GM23248 (cell line): ENCODE measurements at regions not wholly inside any gene's neighbourhood (a gene's known extent, or its start where the extent isn't known, plus 50 kb on each side); places are given as distances from the start of the nearest gene placed in this dataset.

ENCODE experiments used
- DNase-seq: peaks from one replicate; pipeline ENCODE4 v3.0.0-alpha.2; 2015
- H2AFZ ChIP-seq: fragments of 200-600 bp; sonication (generic); 2 replicates; pipeline ENCODE4 v1.6.1; 2016; ENCODE audit warnings: antibody characterized with exemption
- H3F3A ChIP-seq: fragments of 200-600 bp; sonication (generic); 2 replicates; pipeline ENCODE4 v1.6.1; 2016; ENCODE audit warnings: mild to moderate bottlenecking, antibody characterized with exemption, mixed run types; ENCODE audit not compliant: insufficient read depth
- H3K27ac ChIP-seq: fragments of 200-600 bp; sonication (generic); 2 replicates; pipeline ENCODE4 v1.5.1; 2016; ENCODE audit warnings: mild to moderate bottlenecking
- H3K27me3 ChIP-seq: fragments of 200-600 bp; sonication (generic); replicated peaks from 2 replicates; pipeline ENCODE4 v1.6.1; 2016; ENCODE audit warnings: mild to moderate bottlenecking; ENCODE audit not compliant: insufficient read depth
- H3K36me3 ChIP-seq: fragments of 200-600 bp; sonication (generic); 2 replicates; pipeline ENCODE4 v1.6.1; 2016; ENCODE audit warnings: low read depth, mild to moderate bottlenecking
- H3K4me1 ChIP-seq: fragments of 200-600 bp; sonication (generic); 2 replicates; pipeline ENCODE4 v1.6.1; 2016; ENCODE audit warnings: mild to moderate bottlenecking; ENCODE audit not compliant: insufficient read depth
- H3K4me2 ChIP-seq: fragments of 200-600 bp; sonication (generic); one replicate; pipeline ENCODE4 v1.6.1; 2016; ENCODE audit warnings: mild to moderate bottlenecking; ENCODE audit not compliant: unreplicated experiment
- H3K4me3 ChIP-seq: fragments of 200-600 bp; sonication (generic); 2 replicates; pipeline ENCODE4 v1.5.1; 2016; ENCODE audit warnings: mild to moderate bottlenecking
- H3K79me2 ChIP-seq: fragments of 200-600 bp; sonication (generic); 2 replicates; pipeline ENCODE4 v1.6.1; 2016; ENCODE audit warnings: mild to moderate bottlenecking; ENCODE audit not compliant: insufficient read depth
- H3K9ac ChIP-seq: fragments of 200-600 bp; sonication (generic); 2 replicates; pipeline ENCODE4 v1.6.1; 2016; ENCODE audit warnings: mild to moderate bottlenecking
- H3K9me2 ChIP-seq: fragments of 200-600 bp; sonication (generic); 2 replicates; pipeline ENCODE4 v1.6.1; 2016; ENCODE audit warnings: mixed run types, mild to moderate bottlenecking, moderate library complexity; ENCODE audit not compliant: insufficient read depth
- H3K9me3 ChIP-seq: fragments of 200-600 bp; sonication (generic); one replicate; pipeline ENCODE4 v1.6.1; 2017; ENCODE audit warnings: low read depth
- H4K20me1 ChIP-seq: fragments of 200-600 bp; sonication (generic); 2 replicates; pipeline ENCODE4 v1.6.0; 2016; ENCODE audit not compliant: insufficient read depth
- EZH2 ChIP-seq: fragments of 200-600 bp; sonication (generic); IDR thresholded peaks from 2 replicates; pipeline ENCODE4 v1.6.1; 2018; ENCODE audit warnings: antibody characterized with exemption, mild to moderate bottlenecking; ENCODE audit not compliant: insufficient read depth, poor library complexity, severe bottlenecking
- EZH2phosphoT487 ChIP-seq: fragments of 200-600 bp; sonication (generic); IDR thresholded peaks from 2 replicates; pipeline ENCODE4 v1.6.1; 2018; ENCODE audit warnings: antibody characterized with exemption, moderate library complexity, mild to moderate bottlenecking, low read depth; ENCODE audit not compliant: insufficient read depth
- WGBS, 2 experiments: methylation state at CpG; one replicate each; pipeline ENCODE4 v1.1.6; 2015 to 2017; ENCODE audit warnings: low lambda C conversion rate in 2 of 2, low coverage in 1 of 2; ENCODE audit errors: missing lambda C conversion rate in 2 of 2; 5-methylcytosine and 5-hydroxymethylcytosine counted together
- in situ Hi-C: fragments of 300-500 bp; cut with MboI; formaldehyde crosslinking; loops from 2 replicates; pipeline ENCODE4 v1.15.0; 2020

- in situ Hi-C loops = no loop called here
- no peak for DNase-seq
- Histone ChIP-seq H3K4me3 (no peak overlapping the region), H3K79me2 (no peaks in the 10 kb centered on the region), H3K27ac (no peak overlapping the region), H2AFZ (no peak overlapping the region), H4K20me1 (no peaks in the 10 kb centered on the region), H3K27me3 (no peaks in the 10 kb centered on the region), H3K9me3 (no peaks in the 10 kb centered on the region), H3K36me3 (no peaks in the 10 kb centered on the region), H3K4me2 (no peak overlapping the region), H3K9ac (no peak overlapping the region), H3F3A (no peaks in the 10 kb centered on the region), H3K9me2 (no peaks in the 10 kb centered on the region; the same call in 1 of the 2 replicates), H3K4me1 (no peaks in the 10 kb centered on the region)
- no peak for TF ChIP-seq EZH2
- TF ChIP-seq EZH2phosphoT487 = no peak
- 49 to 55% methylated on average over 19 of the region's 19 CpGs for WGBS, 2 experiments
Measured at GRCh38 chr4:177862541-177863176, 420.4 kb upstream of the AGA start.

- H3K4me2 ChIP-seq = no peak overlapping the region
- H4K20me1 ChIP-seq = no peaks in the 10 kb centered on the region
- H3K27ac ChIP-seq = no peak overlapping the region
- no peaks in the 10 kb centered on the region for H3F3A ChIP-seq
- no peaks in the 10 kb centered on the region for H3K27me3 ChIP-seq
- no peak for TF ChIP-seq EZH2
- no peak for TF ChIP-seq EZH2phosphoT487
- H3K9ac ChIP-seq = no peak overlapping the region
- no peaks in the 10 kb centered on the region for H3K79me2 ChIP-seq
- no peaks in the 10 kb centered on the region for H3K36me3 ChIP-seq
- in situ Hi-C loops = no loop called here
- no peaks in the 10 kb centered on the region for H3K9me3 ChIP-seq
- no peak overlapping the region for H3K4me3 ChIP-seq
- no peak overlapping the region for H2AFZ ChIP-seq
- 15 to 26% methylated on average over 3 of the region's 3 CpGs for WGBS, 2 experiments
- no peaks in the 10 kb centered on the region for H3K9me2 ChIP-seq
- DNase-seq = no peak
- H3K4me1 ChIP-seq = no peaks in the 10 kb centered on the region
Measured at GRCh38 chr4:177879851-177880250, 437.6 kb upstream of the AGA start.

GRCh38 chr4:177895136-177895535, 452.9 kb upstream of the AGA start:
- Histone ChIP-seq H3K36me3 (no peaks in the 10 kb centered on the region), H3K9ac (no peak overlapping the region), H3K4me1 (no peaks in the 10 kb centered on the region), H2AFZ (no peak overlapping the region), H3K27me3 (no peaks in the 10 kb centered on the region), H3K9me2 (no peaks in the 10 kb centered on the region), H3K9me3 (no peaks in the 10 kb centered on the region), H3F3A (no peaks in the 10 kb centered on the region), H4K20me1 (no peaks in the 10 kb centered on the region; the same call in 1 of the 2 replicates), H3K27ac (no peak overlapping the region), H3K4me2 (no peak overlapping the region), H3K4me3 (no peak overlapping the region), H3K79me2 (no peaks in the 10 kb centered on the region)
- DNase-seq = no peak
- no peak for TF ChIP-seq EZH2
- no peak for TF ChIP-seq EZH2phosphoT487
- in situ Hi-C loops = no loop called here

- Histone ChIP-seq H3K9me2 (no peaks in the 10 kb centered on the region), H3F3A (no peaks in the 10 kb centered on the region), H3K4me1 (no peaks in the 10 kb centered on the region), H2AFZ (no peak overlapping the region), H3K9ac (no peak overlapping the region), H3K4me3 (no peak overlapping the region), H3K79me2 (no peaks in the 10 kb centered on the region), H3K27me3 (no peaks in the 10 kb centered on the region), H3K27ac (no peak overlapping the region), H3K4me2 (no peak overlapping the region), H4K20me1 (no peaks in the 10 kb centered on the region), H3K36me3 (no peaks in the 10 kb centered on the region), H3K9me3 (no peaks in the 10 kb centered on the region)
- TF ChIP-seq EZH2phosphoT487 (no peak), EZH2 (no peak)
- DNase-seq = no peak
- in situ Hi-C loops = no loop called here
Measured at GRCh38 chr4:177901786-177902185, 459.5 kb upstream of the AGA start.

- Histone ChIP-seq H3K4me3 (no peak overlapping the region), H3K9ac (no peak overlapping the region), H3K36me3 (no peaks in the 10 kb centered on the region), H3K4me2 (no peak overlapping the region), H3K79me2 (no peaks in the 10 kb centered on the region), H2AFZ (no peak overlapping the region), H3K9me3 (no peaks in the 10 kb centered on the region), H4K20me1 (no peaks in the 10 kb centered on the region), H3K27ac (no peak overlapping the region), H3K9me2 (no peaks in the 10 kb centered on the region), H3K4me1 (no peaks in the 10 kb centered on the region), H3F3A (no peaks in the 10 kb centered on the region), H3K27me3 (no peaks in the 10 kb centered on the region)
- no peak for DNase-seq
- in situ Hi-C loops = no loop called here
- TF ChIP-seq EZH2 (no peak), EZH2phosphoT487 (no peak)
- 3 to 6% methylated on average over 1 of the region's 1 CpG for WGBS, 2 experiments
Measured at GRCh38 chr4:177902386-177902785, 460.1 kb upstream of the AGA start.
